Neural cell (in vitro differentiated cells): ENCODE measurements at regions not wholly inside any gene's neighbourhood (a gene's known extent, or its start where the extent isn't known, plus 50 kb on each side); places are given as distances from the start of the nearest gene placed in this dataset.

Experiments
- H2AFZ ChIP-seq: fragments of 200-600, 300-800 bp; sonication (generic), shearing (Covaris generic); 2 replicates; pipeline ENCODE4 v1.6.0; 2014; ENCODE audit warnings: low read depth, mild to moderate bottlenecking, antibody characterized with exemption, low read length, moderate library complexity
- H3F3A ChIP-seq: fragments of 200-600 bp; shearing (Covaris generic); 2 replicates; pipeline ENCODE4 v1.6.1; 2016; ENCODE audit warnings: mild to moderate bottlenecking, moderate library complexity, mixed read lengths, antibody characterized with exemption, low read length; ENCODE audit not compliant: insufficient read depth, poor library complexity, severe bottlenecking
- H3K27ac ChIP-seq: fragments of 200-600, 300-800 bp; sonication (generic), shearing (Covaris generic); 2 replicates; pipeline ENCODE4 v1.5.1; 2014; ENCODE audit warnings: mild to moderate bottlenecking, low read length, moderate library complexity
- H3K27me3 ChIP-seq: fragments of 300-800, 200-600 bp; sonication (generic), shearing (Covaris generic); 2 replicates; pipeline ENCODE4 v1.6.0; 2014; ENCODE audit warnings: mild to moderate bottlenecking, low read depth, low read length, moderate library complexity; ENCODE audit not compliant: insufficient read depth
- H3K36me3 ChIP-seq: fragments of 300-800, 200-600 bp; sonication (generic), shearing (Covaris generic); 2 replicates; pipeline ENCODE4 v1.5.1; 2014; ENCODE audit warnings: mild to moderate bottlenecking, antibody characterized with exemption, low read length, moderate library complexity; ENCODE audit not compliant: insufficient read depth
- H3K4me2 ChIP-seq: fragments of 300-800, 200-600 bp; sonication (generic), shearing (Covaris generic); 2 replicates; pipeline ENCODE4 v1.6.0; 2014; ENCODE audit warnings: mild to moderate bottlenecking, low read length
- H3K4me3 ChIP-seq: fragments of 300-800, 200-600 bp; sonication (generic), shearing (Covaris generic); 2 replicates; pipeline ENCODE4 v1.5.1; 2014; ENCODE audit warnings: mild to moderate bottlenecking, low read length, moderate library complexity
- H3K79me2 ChIP-seq: fragments of 200-600 bp; shearing (Covaris generic); replicated peaks from 2 replicates; pipeline ENCODE4 v1.6.0; 2014; ENCODE audit warnings: mild to moderate bottlenecking, low read length, moderate library complexity; ENCODE audit not compliant: insufficient read depth
- H3K9ac ChIP-seq: fragments of 300-800, 200-600 bp; sonication (generic), shearing (Covaris generic); 2 replicates; pipeline ENCODE4 v1.6.1; 2016; ENCODE audit warnings: mild to moderate bottlenecking, low read length, mixed read lengths
- H3K9me2 ChIP-seq: fragments of 200-600 bp; shearing (Covaris generic); 2 replicates; pipeline ENCODE4 v1.6.1; 2016; ENCODE audit warnings: mild to moderate bottlenecking, low read length, mixed read lengths; ENCODE audit not compliant: insufficient read depth
- H3K9me3 ChIP-seq: fragments of 200-600, 300-800 bp; sonication (generic), shearing (Covaris generic); 2 replicates; pipeline ENCODE4 v1.6.1; 2016; ENCODE audit warnings: mild to moderate bottlenecking, mixed run types, low read length, moderate library complexity, mixed read lengths
- H4K20me1 ChIP-seq: fragments of 200-600 bp; shearing (Covaris generic); 2 replicates; pipeline ENCODE4 v1.6.1; 2016; ENCODE audit warnings: mild to moderate bottlenecking, mixed run types; ENCODE audit not compliant: insufficient read depth
- EP300 ChIP-seq: fragments of 450-650 bp; conservative IDR thresholded peaks from 2 replicates; pipeline ENCODE4 v1.6.1; 2014; ENCODE audit warnings: antibody characterized with exemption, mild to moderate bottlenecking, moderate library complexity; ENCODE audit not compliant: poor library complexity, severe bottlenecking
- EZH2 ChIP-seq: fragments of 200-600, 300-800 bp; shearing (Covaris generic), sonication (generic); IDR thresholded peaks from 2 replicates; pipeline ENCODE4 v1.6.1; 2014; ENCODE audit warnings: antibody characterized with exemption, low read length, borderline replicate concordance, mild to moderate bottlenecking; ENCODE audit not compliant: insufficient read depth, poor library complexity, severe bottlenecking
- MXI1 ChIP-seq: fragments of 450-650 bp; conservative IDR thresholded peaks from 2 replicates; pipeline ENCODE4 v1.6.1; 2014; ENCODE audit warnings: antibody characterized with exemption, mild to moderate bottlenecking; ENCODE audit not compliant: poor library complexity, severe bottlenecking
- POLR2AphosphoS5 ChIP-seq: IDR thresholded peaks from 2 replicates; pipeline ENCODE4 v1.6.1; 2012
- RAD21 ChIP-seq: fragments of 450-650 bp; conservative IDR thresholded peaks from 2 replicates; pipeline ENCODE4 v1.6.1; 2014; ENCODE audit warnings: antibody characterized with exemption, mild to moderate bottlenecking, moderate library complexity
- SMC3 ChIP-seq: fragments of 450-650 bp; conservative IDR thresholded peaks from 2 replicates; pipeline ENCODE4 v1.6.1; 2014; ENCODE audit warnings: antibody characterized with exemption, mild to moderate bottlenecking, moderate library complexity; ENCODE audit not compliant: poor library complexity
- TAF1 ChIP-seq: IDR thresholded peaks from 2 replicates; pipeline ENCODE4 v1.6.1; 2012; ENCODE audit warnings: low read depth
- TF ChIP-seq, protein P1 (sequence below): IDR thresholded peaks from 2 replicates; pipeline ENCODE4 v1.6.1; 2012; ENCODE audit warnings: borderline replicate concordance
- TF ChIP-seq, protein P2 (sequence below): fragments of 450-650 bp; IDR thresholded peaks from 2 replicates; pipeline ENCODE4 v1.5.1; 2014; ENCODE audit warnings: antibody characterized with exemption, mild to moderate bottlenecking, moderate library complexity; ENCODE audit not compliant: poor library complexity, severe bottlenecking

DNA sequence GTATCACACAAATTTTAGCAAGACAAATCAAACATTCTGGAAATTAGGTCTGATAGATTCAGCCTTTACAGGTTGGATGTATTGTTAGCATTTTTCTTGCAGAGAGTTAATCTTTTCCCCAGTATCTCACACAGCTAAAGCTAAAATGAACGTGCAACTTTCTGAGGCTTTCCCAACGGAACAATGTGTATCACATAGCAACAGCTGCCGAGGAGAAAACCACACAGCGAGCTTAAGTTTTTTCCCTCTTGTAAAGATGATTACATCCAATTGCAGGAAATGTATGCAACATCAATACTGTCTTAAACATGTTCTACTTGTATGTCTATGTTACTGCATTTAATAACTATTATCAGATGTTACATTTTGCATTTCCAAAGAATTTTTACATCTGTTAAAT, 182.2 kb downstream of the CCDC59 start:
- Histone ChIP-seq H3K27ac (no peak overlapping the region), H4K20me1 (no peaks in the 10 kb centered on the region), H3K27me3 (no peaks in the 10 kb centered on the region), H3F3A (no peaks in the 10 kb centered on the region), H3K9ac (no peak overlapping the region), H3K4me2 (no peak overlapping the region), H3K9me2 (no peaks in the 10 kb centered on the region), H3K36me3 (no peaks in the 10 kb centered on the region), H3K9me3 (no peaks in the 10 kb centered on the region), H3K79me2 (no peaks in the 10 kb centered on the region), H2AFZ (no peak overlapping the region), H3K4me3 (no peak overlapping the region)
- no peak for TF ChIP-seq SMC3
- TF ChIP-seq RAD21, result no peak
- no peak for TF ChIP-seq TAF1
- no peak for TF ChIP-seq MXI1
- TF ChIP-seq, protein P1, sequence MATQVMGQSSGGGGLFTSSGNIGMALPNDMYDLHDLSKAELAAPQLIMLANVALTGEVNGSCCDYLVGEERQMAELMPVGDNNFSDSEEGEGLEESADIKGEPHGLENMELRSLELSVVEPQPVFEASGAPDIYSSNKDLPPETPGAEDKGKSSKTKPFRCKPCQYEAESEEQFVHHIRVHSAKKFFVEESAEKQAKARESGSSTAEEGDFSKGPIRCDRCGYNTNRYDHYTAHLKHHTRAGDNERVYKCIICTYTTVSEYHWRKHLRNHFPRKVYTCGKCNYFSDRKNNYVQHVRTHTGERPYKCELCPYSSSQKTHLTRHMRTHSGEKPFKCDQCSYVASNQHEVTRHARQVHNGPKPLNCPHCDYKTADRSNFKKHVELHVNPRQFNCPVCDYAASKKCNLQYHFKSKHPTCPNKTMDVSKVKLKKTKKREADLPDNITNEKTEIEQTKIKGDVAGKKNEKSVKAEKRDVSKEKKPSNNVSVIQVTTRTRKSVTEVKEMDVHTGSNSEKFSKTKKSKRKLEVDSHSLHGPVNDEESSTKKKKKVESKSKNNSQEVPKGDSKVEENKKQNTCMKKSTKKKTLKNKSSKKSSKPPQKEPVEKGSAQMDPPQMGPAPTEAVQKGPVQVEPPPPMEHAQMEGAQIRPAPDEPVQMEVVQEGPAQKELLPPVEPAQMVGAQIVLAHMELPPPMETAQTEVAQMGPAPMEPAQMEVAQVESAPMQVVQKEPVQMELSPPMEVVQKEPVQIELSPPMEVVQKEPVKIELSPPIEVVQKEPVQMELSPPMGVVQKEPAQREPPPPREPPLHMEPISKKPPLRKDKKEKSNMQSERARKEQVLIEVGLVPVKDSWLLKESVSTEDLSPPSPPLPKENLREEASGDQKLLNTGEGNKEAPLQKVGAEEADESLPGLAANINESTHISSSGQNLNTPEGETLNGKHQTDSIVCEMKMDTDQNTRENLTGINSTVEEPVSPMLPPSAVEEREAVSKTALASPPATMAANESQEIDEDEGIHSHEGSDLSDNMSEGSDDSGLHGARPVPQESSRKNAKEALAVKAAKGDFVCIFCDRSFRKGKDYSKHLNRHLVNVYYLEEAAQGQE, result no peak
- no peak for TF ChIP-seq EZH2
- TF ChIP-seq EP300, result no peak
- TF ChIP-seq POLR2AphosphoS5, result no peak
- TF ChIP-seq, protein P2, sequence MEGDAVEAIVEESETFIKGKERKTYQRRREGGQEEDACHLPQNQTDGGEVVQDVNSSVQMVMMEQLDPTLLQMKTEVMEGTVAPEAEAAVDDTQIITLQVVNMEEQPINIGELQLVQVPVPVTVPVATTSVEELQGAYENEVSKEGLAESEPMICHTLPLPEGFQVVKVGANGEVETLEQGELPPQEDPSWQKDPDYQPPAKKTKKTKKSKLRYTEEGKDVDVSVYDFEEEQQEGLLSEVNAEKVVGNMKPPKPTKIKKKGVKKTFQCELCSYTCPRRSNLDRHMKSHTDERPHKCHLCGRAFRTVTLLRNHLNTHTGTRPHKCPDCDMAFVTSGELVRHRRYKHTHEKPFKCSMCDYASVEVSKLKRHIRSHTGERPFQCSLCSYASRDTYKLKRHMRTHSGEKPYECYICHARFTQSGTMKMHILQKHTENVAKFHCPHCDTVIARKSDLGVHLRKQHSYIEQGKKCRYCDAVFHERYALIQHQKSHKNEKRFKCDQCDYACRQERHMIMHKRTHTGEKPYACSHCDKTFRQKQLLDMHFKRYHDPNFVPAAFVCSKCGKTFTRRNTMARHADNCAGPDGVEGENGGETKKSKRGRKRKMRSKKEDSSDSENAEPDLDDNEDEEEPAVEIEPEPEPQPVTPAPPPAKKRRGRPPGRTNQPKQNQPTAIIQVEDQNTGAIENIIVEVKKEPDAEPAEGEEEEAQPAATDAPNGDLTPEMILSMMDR, result no peak

DNA sequence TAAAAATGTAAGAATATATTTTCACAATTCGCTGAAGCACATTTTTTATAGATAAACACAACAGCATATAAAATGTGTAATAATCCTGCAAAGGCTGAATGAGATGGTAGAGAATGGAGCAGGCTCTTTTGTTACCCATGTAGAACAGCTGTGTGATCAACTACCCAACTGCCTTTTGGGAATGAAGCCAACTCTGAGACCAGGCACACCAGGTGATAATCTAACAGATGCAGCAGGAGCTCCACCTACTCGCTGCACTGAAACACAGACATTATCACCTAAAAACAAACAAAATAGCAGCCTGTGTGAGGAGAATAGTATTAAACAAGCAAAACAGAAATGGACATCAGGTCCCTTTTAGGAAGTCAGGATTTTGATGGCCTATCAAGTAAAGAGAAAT, 183.3 kb downstream of the CCDC59 start:
- no peak overlapping the region for H3K9ac ChIP-seq
- no peaks in the 10 kb centered on the region for H3K9me3 ChIP-seq
- H4K20me1 ChIP-seq, result no peaks in the 10 kb centered on the region
- no peak overlapping the region for H3K27ac ChIP-seq
- H3K36me3 ChIP-seq, result no peaks in the 10 kb centered on the region
- H3K79me2 ChIP-seq, result no peaks in the 10 kb centered on the region
- H3K4me2 ChIP-seq, result no peak overlapping the region
- no peak for TF ChIP-seq TAF1
- TF ChIP-seq SMC3, result no peak
- TF ChIP-seq, protein P1, result no peak
- TF ChIP-seq, protein P2, result no peak
- H3K9me2 ChIP-seq, result no peaks in the 10 kb centered on the region
- no peak overlapping the region for H3K4me3 ChIP-seq
- no peak overlapping the region for H2AFZ ChIP-seq
- no peaks in the 10 kb centered on the region for H3K27me3 ChIP-seq
- no peaks in the 10 kb centered on the region for H3F3A ChIP-seq
